22Rv1 (cell line): ENCODE measurements at regions not wholly inside any gene's neighbourhood (a gene's known extent, or its start where the extent isn't known, plus 50 kb on each side); places are given as distances from the start of the nearest gene placed in this dataset.

Source experiments
- ZFX ChIP-seq: fragments of 450-650 bp; IDR thresholded peaks from 2 replicates; pipeline ENCODE4 v1.6.1; 2017; ENCODE audit warnings: antibody characterized with exemption, borderline replicate concordance
- TF ChIP-seq, protein P1 (sequence below): fragments of 450-650 bp; IDR thresholded peaks from 2 replicates; pipeline ENCODE4 v1.5.1; 2017; ENCODE audit warnings: mild to moderate bottlenecking

DNA sequence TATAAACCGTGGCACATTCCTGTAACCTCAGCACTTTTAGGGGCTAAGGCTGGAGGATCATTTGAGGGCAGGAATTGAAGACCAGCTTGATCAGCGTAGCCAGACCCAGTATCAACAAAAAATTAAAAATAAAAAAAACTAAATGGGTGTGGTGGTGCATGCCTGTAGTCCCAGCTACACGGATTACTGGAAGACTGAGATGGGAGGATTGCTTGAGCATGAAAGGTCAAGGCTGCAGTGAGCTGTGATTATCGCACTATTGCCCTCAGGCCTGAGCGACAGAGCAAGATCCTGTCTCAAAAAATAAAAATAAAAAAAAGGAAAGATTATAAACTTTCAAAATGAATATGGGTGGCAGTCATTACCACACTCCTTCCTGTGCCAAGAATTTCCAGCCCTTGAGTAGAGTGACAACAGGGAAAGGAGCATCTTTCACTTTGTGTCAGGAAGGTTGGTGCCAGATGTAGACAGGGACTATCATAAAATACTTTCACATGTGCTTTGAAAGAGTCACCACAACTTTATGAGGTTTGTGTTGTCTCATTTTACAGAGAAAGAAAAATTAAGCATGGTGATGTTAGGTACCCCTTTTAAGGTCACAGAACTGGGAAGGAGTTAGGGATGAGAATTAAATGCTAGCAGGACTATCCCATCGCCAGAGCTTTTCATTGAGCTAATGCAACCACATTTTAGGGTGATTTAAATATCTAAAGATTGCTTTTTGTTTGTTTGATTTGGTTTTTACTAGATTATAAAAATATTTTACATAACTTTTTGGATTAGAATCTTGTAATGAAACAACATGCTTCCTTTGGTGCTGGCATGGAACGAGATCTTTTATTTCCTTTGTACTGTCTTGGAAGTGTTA is 1617.4 kb upstream of the ACVR2A start:
- TF ChIP-seq, protein P1, sequence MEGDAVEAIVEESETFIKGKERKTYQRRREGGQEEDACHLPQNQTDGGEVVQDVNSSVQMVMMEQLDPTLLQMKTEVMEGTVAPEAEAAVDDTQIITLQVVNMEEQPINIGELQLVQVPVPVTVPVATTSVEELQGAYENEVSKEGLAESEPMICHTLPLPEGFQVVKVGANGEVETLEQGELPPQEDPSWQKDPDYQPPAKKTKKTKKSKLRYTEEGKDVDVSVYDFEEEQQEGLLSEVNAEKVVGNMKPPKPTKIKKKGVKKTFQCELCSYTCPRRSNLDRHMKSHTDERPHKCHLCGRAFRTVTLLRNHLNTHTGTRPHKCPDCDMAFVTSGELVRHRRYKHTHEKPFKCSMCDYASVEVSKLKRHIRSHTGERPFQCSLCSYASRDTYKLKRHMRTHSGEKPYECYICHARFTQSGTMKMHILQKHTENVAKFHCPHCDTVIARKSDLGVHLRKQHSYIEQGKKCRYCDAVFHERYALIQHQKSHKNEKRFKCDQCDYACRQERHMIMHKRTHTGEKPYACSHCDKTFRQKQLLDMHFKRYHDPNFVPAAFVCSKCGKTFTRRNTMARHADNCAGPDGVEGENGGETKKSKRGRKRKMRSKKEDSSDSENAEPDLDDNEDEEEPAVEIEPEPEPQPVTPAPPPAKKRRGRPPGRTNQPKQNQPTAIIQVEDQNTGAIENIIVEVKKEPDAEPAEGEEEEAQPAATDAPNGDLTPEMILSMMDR, result no peak
- TF ChIP-seq ZFX, result no peak
